K562 (cell line): ENCODE measurements at regions not wholly inside any gene's neighbourhood (a gene's known extent, or its start where the extent isn't known, plus 50 kb on each side); places are given as distances from the start of the nearest gene placed in this dataset.

Experiments
- ATAC-seq: fragments of 200-7000 bp; cut with Tn5 transposase; 3 replicates; pipeline ENCODE4 v1.9.1; 2020; ENCODE audit warnings: moderate library complexity
- BruUV-seq: library from RNA; stranded (reverse); fragments of 400-500 nt; replicated peaks from 2 replicates; lab custom pipeline; 2021; lab: Mats Ljungman, UMichigan
- CTCF ChIA-PET: fragments of 300-600 bp; formaldehyde crosslinking; extraction: SDS; loops from one replicate; lab custom pipeline; 2021; ENCODE audit warnings: low intra/inter-chr PET ratio; lab: Yijun Ruan, JAX
- POLR2A ChIA-PET: fragments of 300-600, 350-650 bp; sonication (Branson Sonifier 250); formaldehyde crosslinking; extraction: SDS; loops from one replicate; lab custom pipeline; 2021; ENCODE audit warnings: antibody characterized with exemption, inconsistent platforms; lab: Yijun Ruan, JAX
- DNase-seq, 4 experiments: peaks; one replicate each; pipeline versions ENCODE4 v3.0.0 to v3.0.0-alpha.2; 2011 to 2018; ENCODE audit warnings: low spot score in 3 of 4, mixed read lengths in 3 of 4; ENCODE audit errors: extremely low read depth in 1 of 4
- FAIRE-seq: peaks from 2 replicates; lab custom pipeline; 2011; peaks lifted over from hg19 to GRCh38; lab: Jason Lieb, UNC
- H2AFZ ChIP-seq: 2 replicates; pipeline ENCODE4 v1.6.0; 2011; ENCODE audit warnings: low read depth, low read length, control low read depth, inconsistent platforms
- H3K27ac ChIP-seq: fragments of 200-600 bp; 3 replicates; pipeline ENCODE4 v1.8.0; 2011; ENCODE audit warnings: low read depth, mild to moderate bottlenecking, control low read depth, inconsistent platforms, low read length, moderate library complexity, mixed read lengths; ENCODE audit errors: extremely low read depth
- H3K27me3 ChIP-seq, 2 experiments: fragments of 300-600 bp in 1 of 2; 2 replicates in 1 of 2; 3 replicates in 1 of 2; pipeline versions ENCODE4 v1.6.0 to v1.8.0; 2011; ENCODE audit warnings: inconsistent platforms in 2 of 2, low read length in 2 of 2, mild to moderate bottlenecking in 1 of 2, mixed read lengths in 1 of 2, moderate library complexity in 1 of 2; ENCODE audit not compliant: control insufficient read depth in 2 of 2, insufficient read depth in 2 of 2
- H3K36me3 ChIP-seq: fragments of 300-600 bp; 3 replicates; pipeline ENCODE4 v1.8.0; 2011; ENCODE audit warnings: mild to moderate bottlenecking, low read length, inconsistent platforms; ENCODE audit not compliant: control insufficient read depth, insufficient read depth
- H3K4me1 ChIP-seq, 2 experiments: fragments of 200-600 bp in 1 of 2; replicated peaks in 1 of 2; 2 replicates in 1 of 2; 3 replicates in 1 of 2; pipeline versions ENCODE4 v1.5.1 to v1.8.0; 2011; ENCODE audit warnings: inconsistent platforms in 2 of 2, low read length in 2 of 2, mild to moderate bottlenecking in 1 of 2, mixed read lengths in 1 of 2, moderate library complexity in 1 of 2; ENCODE audit not compliant: control insufficient read depth in 2 of 2, insufficient read depth in 2 of 2
- H3K4me2 ChIP-seq: 2 replicates; pipeline ENCODE4 v1.6.1; 2011; ENCODE audit warnings: low read length, control low read depth, inconsistent platforms, mixed read lengths; ENCODE audit not compliant: insufficient read depth
- H3K4me3 ChIP-seq: fragments of 200-600 bp; sonication (generic), shearing (Covaris generic); 2 replicates; pipeline ENCODE4 v1.5.1; 2016; ENCODE audit warnings: control low read depth, inconsistent platforms
- H3K79me2 ChIP-seq: fragments of 200-600 bp; 3 replicates; pipeline ENCODE4 v1.8.0; 2011; ENCODE audit warnings: low read length, inconsistent platforms; ENCODE audit not compliant: control insufficient read depth, insufficient read depth
- H3K9ac ChIP-seq, 2 experiments: 2 replicates each; pipeline versions ENCODE4 v1.6.0 to v1.6.1; 2011; ENCODE audit warnings: low read depth in 2 of 2, low read length in 2 of 2, control low read depth in 1 of 2, inconsistent platforms in 1 of 2, mild to moderate bottlenecking in 1 of 2, mixed read lengths in 1 of 2; ENCODE audit not compliant: insufficient read depth in 1 of 2
- H3K9me1 ChIP-seq: one replicate; pipeline ENCODE4 v1.6.0; 2011; ENCODE audit warnings: inconsistent platforms, mild to moderate bottlenecking, low read length, moderate library complexity; ENCODE audit not compliant: control insufficient read depth, insufficient read depth
- H3K9me3 ChIP-seq: replicated peaks from 2 replicates; pipeline ENCODE4 v1.5.1; 2011; ENCODE audit warnings: low read depth, low read length, inconsistent platforms; ENCODE audit not compliant: control insufficient read depth, insufficient read depth
- H4K20me1 ChIP-seq: replicated peaks from 2 replicates; pipeline ENCODE4 v1.6.1; 2011; ENCODE audit warnings: low read length, inconsistent platforms, mixed read lengths; ENCODE audit not compliant: control insufficient read depth, insufficient read depth
- CBX5 ChIP-seq: IDR thresholded peaks from 2 replicates; pipeline ENCODE4 v1.6.1; 2014; ENCODE audit warnings: low read depth, borderline replicate concordance
- CC2D1A ChIP-seq: fragments of 450-650 bp; IDR thresholded peaks from 2 replicates; pipeline ENCODE4 v1.6.1; 2017; ENCODE audit warnings: mild to moderate bottlenecking
- HNRNPL ChIP-seq: fragments of 200-400 bp; formaldehyde crosslinking; IDR thresholded peaks from 2 replicates; pipeline ENCODE4 v1.6.1; 2017; ENCODE audit warnings: low read depth, mild to moderate bottlenecking, low read length
- MCM5 ChIP-seq: fragments of 450-650 bp; IDR thresholded peaks from 2 replicates; pipeline ENCODE4 v1.6.1; 2016; ENCODE audit warnings: low read depth
- TAF7 ChIP-seq: fragments of 450-650 bp; IDR thresholded peaks from 2 replicates; pipeline ENCODE4 v1.6.1; 2016; ENCODE audit warnings: missing genetic modification characterization, missing compliant biosample characterization
- ZNF551 ChIP-seq: fragments of 250-450 bp; sonication (Bioruptor Pico); IDR thresholded peaks from 2 replicates; pipeline ENCODE4 v1.5.0; 2021; ENCODE audit warnings: mild to moderate bottlenecking, moderate library complexity
- WGBS: fragments of 100-300 bp; shearing (Covaris generic); methylation state at CpG from one replicate; pipeline ENCODE4 v1.1.6; 2016; ENCODE audit warnings: low coverage, mixed read lengths; ENCODE audit not compliant: insufficient coverage; ENCODE audit errors: missing lambda C conversion rate; 5-methylcytosine and 5-hydroxymethylcytosine counted together
- in situ Hi-C: fragments of 300-500 bp; cut with MboI; formaldehyde crosslinking; loops from 4 replicates; pipeline ENCODE4 v1.15.0; 2018; ENCODE audit warnings: inconsistent platforms, mixed read lengths
- intact Hi-C: fragments of 100-400 bp; cut with micrococcal nuclease; formaldehyde crosslinking; loops from 2 replicates; pipeline ENCODE4 v1.14.2; 2022
- TF ChIP-seq, protein P1 (sequence below): fragments of 250-450 bp; sonication (Bioruptor Pico); IDR thresholded peaks from 2 replicates; pipeline ENCODE4 v1.5.0; 2021
- TF ChIP-seq, protein P2 (sequence below), 2 experiments: IDR thresholded peaks in 1 of 2; conservative IDR thresholded peaks in 1 of 2; 2 replicates each; pipeline ENCODE4 v1.6.1; 2016; ENCODE audit warnings: low read depth in 2 of 2, mild to moderate bottlenecking in 1 of 2, missing compliant biosample characterization in 1 of 2, missing genetic modification characterization in 1 of 2, moderate library complexity in 1 of 2

DNA sequence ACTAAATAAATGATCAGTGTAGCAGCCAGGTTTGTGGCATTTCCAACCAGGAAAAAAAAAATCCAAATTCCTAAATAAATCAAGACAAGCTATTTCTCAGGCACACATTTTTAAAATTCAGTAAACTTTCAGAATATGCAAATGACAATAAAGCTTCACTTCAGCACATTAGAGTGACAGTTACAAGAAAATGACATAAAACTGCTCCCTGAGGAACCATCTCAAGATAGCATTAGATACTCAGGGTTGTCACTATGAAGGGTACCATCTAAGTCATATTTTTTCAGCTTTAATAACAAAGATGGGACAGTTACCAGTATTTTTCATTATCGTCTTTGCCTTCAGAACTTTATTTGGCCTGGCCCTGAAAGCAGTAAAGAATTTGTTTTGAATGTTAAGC lies 411.3 kb upstream of the RASGEF1B start (continued):
- TF ChIP-seq CBX5 (no peak), HNRNPL (no peak), ZNF551 (CRISPR knock-in tag) (no peak), TAF7 (tag) (no peak)

DNA sequence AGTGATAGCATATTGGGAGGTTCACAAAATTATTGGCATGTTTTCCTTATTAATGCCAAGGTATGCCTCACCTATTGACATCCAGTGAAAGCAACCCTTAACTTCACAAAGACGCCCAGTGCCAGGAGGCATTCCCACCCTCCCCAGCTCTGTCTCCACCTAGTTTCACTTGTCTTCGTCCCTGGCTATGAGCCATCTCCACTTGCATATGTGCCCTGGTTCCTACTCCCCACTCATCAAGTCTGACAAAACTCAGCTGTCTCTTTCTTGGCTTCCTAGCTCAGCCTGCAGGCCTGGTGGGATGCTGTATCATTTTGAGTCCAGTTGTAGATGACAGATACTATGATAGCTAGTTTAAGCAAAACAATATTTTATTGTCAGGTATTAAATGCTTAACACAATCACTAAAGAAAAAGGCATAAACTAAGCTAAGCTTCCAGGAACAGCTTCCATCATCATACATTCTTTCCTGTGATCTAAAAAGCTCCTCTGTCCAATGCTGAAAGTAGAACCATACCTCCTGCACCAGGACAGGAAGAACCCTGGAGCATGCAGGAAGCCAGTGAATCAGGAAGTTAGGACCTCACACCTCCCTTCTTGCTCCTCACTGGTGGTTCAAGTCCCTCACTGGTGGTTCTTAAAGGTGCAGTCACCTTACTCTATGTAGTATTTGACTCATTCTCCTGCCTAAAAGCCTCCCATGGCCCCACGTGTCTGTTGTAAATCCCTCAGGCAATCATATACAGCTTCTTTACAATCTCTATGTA lies 410.3 kb upstream of the RASGEF1B start:
- H3K79me2 ChIP-seq, result no peaks in the 10 kb centered on the region
- H3K27me3 ChIP-seq, result 0 out of 5 replicates have a peak, but pooled peaks cover 0 to 3% of the 10 kb centered on the region in 2 experiments
- H2AFZ ChIP-seq, result no peak overlapping the region
- H4K20me1 ChIP-seq, result no peaks in the 10 kb centered on the region
- H3K4me2 ChIP-seq, result no peak overlapping the region
- H3K36me3 ChIP-seq, result no peaks in the 10 kb centered on the region
- no peaks in the 10 kb centered on the region for H3K4me1 ChIP-seq
- TF ChIP-seq, protein P1, sequence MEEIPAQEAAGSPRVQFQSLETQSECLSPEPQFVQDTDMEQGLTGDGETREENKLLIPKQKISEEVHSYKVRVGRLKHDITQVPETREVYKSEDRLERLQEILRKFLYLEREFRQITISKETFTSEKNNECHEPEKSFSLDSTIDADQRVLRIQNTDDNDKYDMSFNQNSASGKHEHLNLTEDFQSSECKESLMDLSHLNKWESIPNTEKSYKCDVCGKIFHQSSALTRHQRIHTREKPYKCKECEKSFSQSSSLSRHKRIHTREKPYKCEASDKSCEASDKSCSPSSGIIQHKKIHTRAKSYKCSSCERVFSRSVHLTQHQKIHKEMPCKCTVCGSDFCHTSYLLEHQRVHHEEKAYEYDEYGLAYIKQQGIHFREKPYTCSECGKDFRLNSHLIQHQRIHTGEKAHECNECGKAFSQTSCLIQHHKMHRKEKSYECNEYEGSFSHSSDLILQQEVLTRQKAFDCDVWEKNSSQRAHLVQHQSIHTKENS (CRISPR knock-in tag), result no peak
- TF ChIP-seq CC2D1A, result no peak
- TF ChIP-seq, protein P2, sequence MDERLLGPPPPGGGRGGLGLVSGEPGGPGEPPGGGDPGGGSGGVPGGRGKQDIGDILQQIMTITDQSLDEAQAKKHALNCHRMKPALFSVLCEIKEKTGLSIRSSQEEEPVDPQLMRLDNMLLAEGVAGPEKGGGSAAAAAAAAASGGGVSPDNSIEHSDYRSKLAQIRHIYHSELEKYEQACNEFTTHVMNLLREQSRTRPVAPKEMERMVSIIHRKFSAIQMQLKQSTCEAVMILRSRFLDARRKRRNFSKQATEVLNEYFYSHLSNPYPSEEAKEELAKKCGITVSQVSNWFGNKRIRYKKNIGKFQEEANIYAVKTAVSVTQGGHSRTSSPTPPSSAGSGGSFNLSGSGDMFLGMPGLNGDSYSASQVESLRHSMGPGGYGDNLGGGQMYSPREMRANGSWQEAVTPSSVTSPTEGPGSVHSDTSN (CRISPR knock-in tag; IDR thresholded peaks at IDR 0.05; ENCODE audit: low read depth), result no peak
- TF ChIP-seq, protein P2 (tag; conservative IDR thresholded peaks at IDR 0.05; ENCODE audit: low read depth), result no peak
- TF ChIP-seq MCM5, result no peak
- no peak for ATAC-seq
- no peak overlapping the region for H3K27ac ChIP-seq
- no peak for FAIRE-seq
- ChIA-PET POLR2A (interaction anchor here (0.7 to 1.0 kb wide), 3 partner anchors 14 to 32 kb away, joined by 3 read pairs; no protein-coding TSS in a partner anchor), CTCF (no interaction called here)
- H3K9me1 ChIP-seq, result no peaks in the 10 kb centered on the region
- no peak for DNase-seq
- H3K9ac ChIP-seq, result no peak overlapping the region
- no TSS peak for BruUV-seq
- no peaks in the 10 kb centered on the region for H3K9me3 ChIP-seq
- intact Hi-C loops (no loop called here), in situ Hi-C loops (no loop called here)
- WGBS, result 0% methylated on average over 3 of the region's 3 CpGs
- H3K4me3 ChIP-seq, result no peak overlapping the region
